GM21381 (cell line): ENCODE measurements at regions not wholly inside any gene's neighbourhood (a gene's known extent, or its start where the extent isn't known, plus 50 kb on each side); places are given as distances from the start of the nearest gene placed in this dataset.

ENCODE experiments used
- ATAC-seq: cut with Tn5 transposase; IDR thresholded peaks from one replicate; pipeline ENCODE4 v1.9.1; 2021; ENCODE audit warnings: mild to moderate bottlenecking, moderate library complexity; ENCODE audit not compliant: unreplicated experiment

GRCh38 chr9:106626936-106627335 lies 236.0 kb upstream of the ZNF462 start:
- ATAC-seq = no peak

DNA sequence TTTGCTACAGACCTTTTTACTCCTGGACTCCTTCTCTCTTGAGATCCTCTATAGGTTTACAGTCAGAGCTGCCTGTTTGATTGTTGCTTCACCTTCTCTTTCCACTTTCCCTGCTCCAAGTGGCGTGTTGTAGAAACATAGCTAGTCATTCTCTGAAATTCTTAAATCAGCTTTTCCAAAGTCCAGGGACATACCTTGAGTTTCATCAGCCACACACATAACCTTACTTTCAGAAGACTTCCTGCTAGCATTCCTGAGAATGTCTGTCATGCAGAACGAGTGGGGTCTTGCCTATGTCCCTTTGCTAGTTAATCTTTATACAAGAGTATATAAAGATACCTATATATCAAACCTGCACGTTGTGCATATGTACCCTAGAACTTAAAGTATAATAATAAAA lies 230.3 kb upstream of the ZNF462 start:
- ATAC-seq = no peak

DNA sequence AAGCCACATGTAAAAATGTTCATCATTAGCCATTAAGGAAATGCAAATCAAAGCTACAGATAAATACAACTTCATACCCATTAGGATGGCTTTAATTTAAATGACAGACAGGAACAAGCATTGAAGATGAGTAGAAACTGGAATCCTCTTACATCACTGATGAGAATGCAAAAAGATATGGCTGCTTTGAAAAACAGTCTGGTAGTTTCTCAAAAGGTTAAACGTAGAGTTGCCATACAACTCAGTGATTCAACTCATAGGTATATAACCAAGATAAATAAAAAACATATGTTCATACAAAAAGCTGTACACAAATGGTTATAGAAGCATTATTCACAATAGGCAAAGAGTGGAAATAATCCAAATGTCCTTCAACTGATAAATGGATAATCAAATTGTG lies 228.8 kb upstream of the ZNF462 start:
- ATAC-seq = no peak

DNA sequence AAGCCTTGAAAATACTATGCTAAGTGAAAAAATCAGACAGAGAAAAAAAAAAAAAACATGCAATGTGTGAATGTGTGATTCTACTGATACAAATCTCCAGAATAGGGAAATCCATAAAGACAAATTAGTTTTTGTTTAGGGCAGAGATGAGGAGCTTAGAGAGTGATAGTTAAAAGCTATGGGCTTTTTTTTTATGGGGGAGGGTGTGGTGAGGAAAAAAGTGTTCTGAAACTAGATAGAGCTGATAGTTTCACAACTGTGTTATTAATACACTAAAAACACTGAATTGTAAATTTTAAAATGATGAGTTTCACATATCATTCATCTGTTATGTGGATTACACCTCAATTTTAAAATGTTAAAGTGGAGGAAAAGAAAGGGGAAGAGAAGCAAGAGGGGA lies 228.3 kb upstream of the ZNF462 start:
- no peak for ATAC-seq

- ATAC-seq = no peak
Measured at GRCh38 chr9:106637486-106637885, 225.5 kb upstream of the ZNF462 start.

GRCh38 chr9:106639873-106640568 lies 222.9 kb upstream of the ZNF462 start:
- no peak for ATAC-seq

DNA sequence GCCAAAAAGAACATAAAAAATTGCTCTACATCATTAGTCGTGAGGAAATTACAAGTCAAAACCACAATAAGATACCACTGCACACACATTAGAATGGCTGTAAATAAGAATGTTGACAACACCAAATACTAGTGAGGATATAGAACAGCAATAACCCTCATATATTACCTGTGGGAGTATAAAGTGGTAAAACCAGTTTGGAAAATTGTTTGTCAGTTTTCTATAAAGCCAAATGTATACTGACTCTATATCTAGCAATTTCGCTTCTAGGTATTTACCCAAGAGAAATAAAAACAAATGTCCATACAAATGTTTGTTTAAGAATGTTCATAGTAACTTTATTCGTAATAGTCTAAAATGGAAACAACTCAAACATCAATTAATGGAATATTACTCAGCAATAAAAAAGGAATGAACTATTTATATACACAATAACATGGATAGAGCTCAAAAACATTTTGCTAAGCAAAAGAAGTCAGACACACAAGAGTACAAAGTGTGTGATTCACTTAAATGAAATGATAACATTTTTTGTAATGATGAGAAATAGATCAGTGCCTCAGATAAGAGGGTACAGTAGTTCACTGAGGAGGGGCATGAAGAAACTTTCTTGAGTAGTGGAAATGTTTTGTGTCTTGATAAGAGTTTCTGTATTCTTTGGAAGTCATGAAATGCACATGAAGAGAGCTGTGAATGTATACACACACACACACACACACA lies 219.6 kb upstream of the ZNF462 start:
- ATAC-seq = no peak

DNA sequence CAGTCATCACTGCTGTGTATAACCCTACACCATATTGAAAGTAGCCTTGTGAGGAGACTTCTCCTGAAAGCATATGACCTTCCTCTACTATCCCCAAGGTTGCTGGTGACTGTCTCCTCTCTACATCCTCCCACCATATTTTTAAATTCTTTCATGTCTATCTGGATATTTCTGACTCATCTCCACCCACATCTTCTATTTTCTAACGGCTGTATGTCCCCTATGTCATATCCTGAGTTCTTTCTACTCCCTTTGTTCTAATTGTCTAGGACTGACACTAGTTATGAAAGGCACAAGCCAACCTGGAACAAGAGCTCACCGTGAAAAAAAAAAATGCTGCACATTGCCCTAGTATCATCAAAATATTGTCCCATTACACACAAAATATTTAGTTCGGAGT lies 218.3 kb upstream of the ZNF462 start:
- ATAC-seq = no peak

DNA sequence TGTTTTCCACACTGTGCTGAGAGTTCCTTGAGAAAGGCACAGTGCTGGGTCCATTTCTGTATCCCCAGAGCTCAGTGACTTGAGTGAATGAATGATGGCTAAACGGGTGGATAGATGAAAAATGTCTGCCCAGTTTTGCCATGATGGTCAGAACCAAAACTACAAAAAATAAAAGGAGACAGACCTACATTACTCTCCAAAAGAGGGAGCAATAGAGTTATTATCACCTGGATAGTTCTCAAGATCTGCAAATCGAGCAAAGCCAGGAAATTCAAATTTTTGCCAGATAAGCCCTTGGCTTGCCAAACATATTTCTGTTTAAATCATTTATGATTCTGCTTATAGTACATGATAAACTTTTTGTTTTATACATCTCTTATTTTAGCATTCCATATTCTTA lies 214.2 kb upstream of the ZNF462 start:
- no peak for ATAC-seq

GRCh38 chr9:106649664-106650063 lies 213.3 kb upstream of the ZNF462 start:
- ATAC-seq = no peak

DNA sequence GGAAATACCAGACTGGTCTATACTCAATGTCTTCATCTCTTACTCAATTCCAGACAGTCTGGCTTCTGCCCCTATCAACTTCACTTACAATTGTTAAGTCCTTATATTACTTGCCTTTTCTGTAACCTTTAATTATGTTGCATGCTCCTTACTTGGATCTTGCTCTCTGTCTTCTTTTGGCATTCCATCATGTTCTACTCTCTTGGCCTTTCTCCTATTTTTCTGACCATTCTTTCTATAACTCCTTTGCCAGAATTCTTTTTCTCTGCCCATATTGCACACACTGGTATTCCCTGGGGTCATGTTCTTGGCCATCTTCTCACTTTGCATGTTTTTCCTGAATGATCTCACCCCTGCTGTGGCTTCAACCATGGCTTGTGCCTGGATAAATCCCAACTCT lies 209.8 kb upstream of the ZNF462 start:
- no peak for ATAC-seq

- ATAC-seq = no peak
Measured at GRCh38 chr9:106655966-106656365, 207.0 kb upstream of the ZNF462 start.

DNA sequence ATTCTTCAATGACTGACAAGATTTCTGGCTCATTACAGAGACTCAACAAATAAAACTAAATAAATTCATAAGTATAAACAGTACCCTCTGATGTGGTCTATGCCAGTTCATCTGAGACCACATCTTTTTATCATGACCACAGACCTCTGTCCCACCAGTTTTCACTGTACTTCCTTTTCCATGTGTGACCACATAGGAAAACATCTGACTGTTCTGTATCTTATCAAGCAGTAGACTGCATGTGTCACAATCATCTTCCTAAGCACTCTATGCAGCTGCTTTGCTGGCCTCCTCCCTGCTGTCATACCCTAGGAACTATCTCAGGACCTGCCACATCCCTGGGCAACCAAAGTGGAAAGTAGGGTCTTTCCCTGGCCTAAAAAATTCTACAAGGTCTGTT lies 205.0 kb upstream of the ZNF462 start:
- no peak for ATAC-seq

GRCh38 chr9:106668534-106668933 lies 194.4 kb upstream of the ZNF462 start:
- ATAC-seq = no peak

- no peak for ATAC-seq
Measured at GRCh38 chr9:106669835-106670234, 193.1 kb upstream of the ZNF462 start.

DNA sequence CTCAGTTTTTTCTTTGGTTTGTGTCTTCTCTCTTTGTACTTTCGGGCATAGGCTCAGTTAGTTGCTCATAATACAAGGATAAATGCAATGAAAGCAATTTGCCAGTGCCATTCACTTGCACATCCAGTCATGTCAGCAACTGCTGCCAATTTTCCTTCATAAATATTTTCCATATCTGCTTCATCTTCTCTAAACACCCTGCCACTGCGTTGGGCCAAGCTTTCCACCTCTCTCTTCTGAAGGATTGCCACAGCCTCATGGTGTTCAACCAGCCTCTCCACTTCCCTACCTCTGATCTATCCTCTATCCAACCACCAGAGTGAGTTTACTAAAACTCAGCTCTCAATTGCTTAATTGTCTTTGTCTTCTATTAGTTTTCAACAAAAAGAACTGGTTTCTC lies 192.5 kb upstream of the ZNF462 start:
- ATAC-seq = no peak

GRCh38 chr9:106675780-106676179 lies 187.2 kb upstream of the ZNF462 start:
- no peak for ATAC-seq

GRCh38 chr9:106677374-106677773 lies 185.6 kb upstream of the ZNF462 start:
- ATAC-seq = no peak

DNA sequence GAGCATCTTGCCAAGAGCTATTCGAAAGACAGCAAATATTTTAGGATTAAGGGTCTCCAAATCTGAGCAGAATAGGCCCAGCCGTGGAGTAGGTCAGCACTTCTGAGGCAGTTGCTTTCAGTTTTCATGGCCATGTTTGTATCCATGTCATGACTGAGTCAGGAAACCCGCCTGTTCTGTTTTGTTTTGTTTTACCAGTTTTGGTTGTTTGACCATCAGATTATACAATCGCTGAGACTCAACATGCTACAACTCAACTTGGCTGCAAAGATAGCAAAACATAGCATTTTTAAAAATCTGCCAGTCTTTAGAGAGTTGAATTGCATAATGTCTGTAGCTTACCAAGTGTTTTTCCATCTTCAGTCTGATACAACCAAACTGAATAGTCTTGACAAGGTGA lies 185.1 kb upstream of the ZNF462 start:
- no peak for ATAC-seq

DNA sequence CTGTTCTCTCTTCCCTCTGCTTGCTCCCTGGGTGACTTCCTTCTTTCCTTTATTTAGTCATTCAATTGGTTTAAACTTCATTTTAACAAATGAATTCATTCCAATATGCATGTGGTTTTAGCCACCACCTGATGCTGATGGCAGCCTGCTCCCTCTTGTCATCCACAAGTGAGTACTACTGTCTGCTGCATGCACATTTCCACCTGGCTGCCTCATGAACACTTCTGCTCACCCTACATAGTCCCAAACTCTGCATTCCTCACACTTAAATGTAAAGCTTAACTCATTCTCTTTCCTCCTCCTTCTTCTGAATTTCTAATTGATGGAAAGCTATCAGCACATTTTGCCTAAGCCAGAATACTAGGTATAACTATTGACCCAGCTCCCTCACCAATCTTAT lies 184.7 kb upstream of the ZNF462 start:
- ATAC-seq = no peak

DNA sequence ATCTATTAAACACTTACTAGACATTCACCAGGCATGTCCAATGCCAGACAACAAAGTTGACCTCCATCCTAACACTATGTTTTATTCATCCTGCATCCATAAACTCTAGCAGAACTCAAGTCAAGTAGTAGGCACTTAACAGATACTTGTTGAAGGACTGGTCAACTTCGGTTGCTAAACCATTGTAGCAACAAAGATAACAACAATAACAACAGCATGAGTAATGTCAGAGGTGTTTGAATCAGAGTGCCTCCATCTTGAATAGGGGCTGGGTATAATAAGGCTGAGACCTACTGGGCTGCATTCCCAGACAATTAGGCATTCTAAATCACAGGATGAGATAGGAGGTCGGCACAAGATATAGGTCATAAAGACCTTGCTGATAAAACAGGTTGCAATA lies 180.5 kb upstream of the ZNF462 start:
- no peak for ATAC-seq

DNA sequence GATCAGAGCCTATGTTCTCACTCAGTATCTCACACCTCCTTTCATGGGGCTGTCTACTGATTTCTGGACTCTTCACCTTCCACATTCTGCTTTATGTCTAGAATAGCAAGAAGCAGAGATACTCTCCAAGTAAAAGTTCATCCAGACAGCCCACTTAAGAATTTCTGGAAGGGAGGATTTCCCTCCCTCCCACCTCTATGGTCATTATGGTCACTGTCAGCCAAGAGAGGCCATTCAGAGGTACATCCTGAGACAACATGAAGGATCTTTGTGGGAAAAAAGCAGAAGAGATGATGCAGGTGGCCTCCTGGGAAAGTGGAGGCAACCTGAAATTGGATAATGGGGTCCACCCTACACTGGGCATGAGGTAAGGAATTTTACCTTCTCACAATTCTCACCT lies 179.5 kb upstream of the ZNF462 start:
- no peak for ATAC-seq
